ENCODE measurements at regions not wholly inside any gene's neighbourhood (a gene's known extent, or its start where the extent isn't known, plus 50 kb on each side); places are given as distances from the start of the nearest gene placed in this dataset.
A peak's percentile ranks its signal among the peaks of the same experiment; 100 is the strongest.

GRCh38 chr12:28114488-28114887, 75.8 kb upstream of the CCDC91 start:
- TF ChIP-seq CTCF (conservative IDR thresholded peaks at IDR 0.05; ENCODE audit: low read depth, low read length) (no peak), CEBPB (IDR thresholded peaks at IDR 0.05; ENCODE audit: low read depth, low read length) (peak; percentile 83), RAD21 (IDR thresholded peaks at IDR 0.05; ENCODE audit: low read length) (no peak), POLR2A (IDR thresholded peaks at IDR 0.05; ENCODE audit: low read depth, low read length) (no peak), MXI1 (IDR thresholded peaks at IDR 0.05; ENCODE audit: borderline replicate concordance, low read depth, low read length) (no peak), RCOR1 (IDR thresholded peaks at IDR 0.05; ENCODE audit: insufficient replicate concordance, low read length) (no peak)

Measured in IMR-90 (cell line).